Thoracic aorta (tissue), 2 donors: ENCODE measurements at regions not wholly inside any gene's neighbourhood (a gene's known extent, or its start where the extent isn't known, plus 50 kb on each side); places are given as distances from the start of the nearest gene placed in this dataset.
"Not testable (repeated sequence)": the region's sequence is repeated elsewhere in the genome, so short reads cannot be mapped to it uniquely, and the experiment has no call there.

Experiments
- ATAC-seq: fragments of 150-250 bp; one replicate; pipeline ENCODE4 v1.8.0; 2017; ENCODE audit warnings: low read depth; ENCODE audit not compliant: insufficient number of reproducible peaks, low FRiP score
- DNase-seq: peaks from one replicate; pipeline ENCODE4 v3.0.0-alpha.2; 2020; ENCODE audit warnings: low spot score
- H3K27ac ChIP-seq, 2 donors: fragments of 200-600 bp; sonication (generic); 1 replicate in 1 of 2; 2 replicates in 1 of 2; pipeline ENCODE4 v1.5.1; 2016; ENCODE audit warnings: mild to moderate bottlenecking in 2 of 2, moderate library complexity in 2 of 2
- H3K27me3 ChIP-seq: fragments of 200-600 bp; sonication (generic); replicated peaks from 2 replicates; pipeline ENCODE4 v1.6.0; 2016; ENCODE audit warnings: mild to moderate bottlenecking; ENCODE audit not compliant: insufficient read depth
- H3K36me3 ChIP-seq: fragments of 200-600 bp; sonication (generic); one replicate; pipeline ENCODE4 v1.5.1; 2016
- H3K4me1 ChIP-seq, 2 donors: fragments of 200-600 bp; sonication (generic); 1 replicate in 1 of 2; 2 replicates in 1 of 2; pipeline versions ENCODE4 v1.5.1 to v1.6.0; 2016; ENCODE audit warnings: low read depth in 2 of 2, mild to moderate bottlenecking in 1 of 2; ENCODE audit not compliant: control insufficient read depth in 1 of 2
- H3K4me3 ChIP-seq: fragments of 200-600 bp; sonication (generic); 2 replicates; pipeline ENCODE4 v1.5.1; 2016; ENCODE audit warnings: mild to moderate bottlenecking
- H3K9me3 ChIP-seq: fragments of 200-600 bp; sonication (generic); 2 replicates; pipeline ENCODE4 v1.5.1; 2016
- CTCF ChIP-seq: fragments of 200-600 bp; sonication (generic); IDR thresholded peaks from one replicate; pipeline ENCODE4 v1.5.1; 2019; ENCODE audit warnings: antibody characterized with exemption

- H3K27ac ChIP-seq: peak overlapping the region; percentile 78 to 84
- no peaks in the 10 kb centered on the region for H3K36me3 ChIP-seq
- no peaks in the 10 kb centered on the region for H3K27me3 ChIP-seq
- no peak overlapping the region for H3K4me3 ChIP-seq
- no peak for ATAC-seq
- no peak for DNase-seq
- no peak for TF ChIP-seq CTCF
- H3K4me1 ChIP-seq: peaks cover 18 to 46% of the 10 kb centered on the region in 2 donors
- H3K9me3 ChIP-seq: no peaks in the 10 kb centered on the region
Measured at GRCh38 chr12:116373572-116374206, 96.2 kb upstream of the MED13L start.

GRCh38 chr12:116374207-116374606 lies 96.7 kb upstream of the MED13L start:
- no peak for TF ChIP-seq CTCF
- DNase-seq (no peak), ATAC-seq (no peak)
- no peaks in the 10 kb centered on the region for H3K9me3 ChIP-seq
- no peak overlapping the region for H3K4me3 ChIP-seq
- H3K27me3 ChIP-seq: no peaks in the 10 kb centered on the region
- no peaks in the 10 kb centered on the region for H3K36me3 ChIP-seq
- peaks cover 18 to 46% of the 10 kb centered on the region in 2 donors for H3K4me1 ChIP-seq
- H3K27ac ChIP-seq: peak overlapping the region; percentile 78 to 84

GRCh38 chr12:116375278-116375842 lies 97.9 kb upstream of the MED13L start:
- Histone ChIP-seq H3K4me3 (no peak overlapping the region), H3K9me3 (no peaks in the 10 kb centered on the region), H3K27ac (no peak overlapping the region), H3K4me1 (peaks cover 18 to 46% of the 10 kb centered on the region in 2 donors), H3K36me3 (no peaks in the 10 kb centered on the region), H3K27me3 (no peaks in the 10 kb centered on the region)
- TF ChIP-seq CTCF: no peak
- ATAC-seq (no peak), DNase-seq (no peak)

- no peak for DNase-seq
Measured at GRCh38 chr12:116376354-116377193, 99.1 kb upstream of the MED13L start.

GRCh38 chr12:116377194-116377571 lies 99.7 kb upstream of the MED13L start:
- not testable (repeated sequence) for H3K27me3 ChIP-seq, H3K36me3 ChIP-seq, ATAC-seq, H3K4me3 ChIP-seq, H3K27ac ChIP-seq, DNase-seq, H3K9me3 ChIP-seq
- H3K4me1 ChIP-seq: peaks cover 23 to 45% of the 10 kb centered on the region in 2 donors

More at GRCh38 chr12:116376354-116377193, 99.1 kb upstream of the MED13L start:
- H3K36me3 ChIP-seq: no peaks in the 10 kb centered on the region
- H3K4me1 ChIP-seq: peaks cover 18 to 39% of the 10 kb centered on the region in 2 donors
- H3K27ac ChIP-seq: no peak overlapping the region
- H3K9me3 ChIP-seq: no peaks in the 10 kb centered on the region
- peak; percentile 46 for ATAC-seq
- no peak for TF ChIP-seq CTCF
- H3K27me3 ChIP-seq: no peaks in the 10 kb centered on the region
- no peak overlapping the region for H3K4me3 ChIP-seq
